GM21381 (cell line): ENCODE measurements at regions not wholly inside any gene's neighbourhood (a gene's known extent, or its start where the extent isn't known, plus 50 kb on each side); places are given as distances from the start of the nearest gene placed in this dataset.
A peak's percentile ranks its signal among the peaks of the same experiment; 100 is the strongest.

Experiments
- ATAC-seq: cut with Tn5 transposase; IDR thresholded peaks from one replicate; pipeline ENCODE4 v1.9.1; 2021; ENCODE audit warnings: mild to moderate bottlenecking, moderate library complexity; ENCODE audit not compliant: unreplicated experiment

DNA sequence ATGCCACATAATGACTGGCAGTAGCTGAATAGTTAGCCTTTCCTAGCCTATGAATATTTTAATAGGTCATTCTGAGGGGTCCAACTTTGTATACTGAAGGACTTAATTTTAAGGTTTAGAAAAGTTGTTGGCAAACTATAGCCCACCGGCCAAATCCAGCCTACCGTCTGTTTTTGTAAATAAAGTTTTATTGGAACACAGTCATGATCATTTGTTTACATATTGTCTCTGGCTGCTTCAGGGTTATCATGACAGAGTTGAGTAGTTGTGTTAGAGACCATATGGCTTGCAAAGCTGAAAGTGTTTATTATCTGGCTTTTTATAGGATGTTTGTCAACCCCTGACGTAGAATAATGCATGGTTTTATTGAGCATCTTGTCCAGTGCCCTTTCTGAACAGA lies 73.4 kb downstream of the NTMT2 start:
- no peak for ATAC-seq

GRCh38 chr1:170221031-170221430 lies 75.3 kb downstream of the NTMT2 start:
- ATAC-seq, result no peak

- ATAC-seq, result no peak
Observed at GRCh38 chr1:170221495-170221894, 75.7 kb downstream of the NTMT2 start.

GRCh38 chr1:170224469-170224868 lies 78.7 kb downstream of the NTMT2 start:
- no peak for ATAC-seq

- no peak for ATAC-seq
Observed at GRCh38 chr1:170225781-170226530, 80.2 kb downstream of the NTMT2 start.

DNA sequence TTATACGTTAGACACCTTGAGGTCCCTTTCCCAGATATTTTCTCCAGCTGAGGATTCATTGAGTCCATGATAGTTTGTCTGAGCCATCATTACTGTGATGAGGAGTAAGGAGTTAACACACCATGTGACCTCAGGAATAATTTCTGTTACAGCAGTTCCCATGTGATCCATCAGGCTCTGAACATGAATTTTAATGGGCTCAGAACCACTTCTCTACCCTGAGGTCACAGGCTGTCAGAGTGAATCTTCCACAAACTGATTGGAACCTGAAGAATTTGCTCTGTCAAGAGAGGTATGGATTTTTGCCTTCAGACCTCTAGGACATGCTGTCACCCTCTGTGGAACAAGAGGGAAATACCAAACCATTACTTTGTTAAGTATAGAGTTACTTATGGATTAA lies 81.0 kb downstream of the NTMT2 start:
- no peak for ATAC-seq

DNA sequence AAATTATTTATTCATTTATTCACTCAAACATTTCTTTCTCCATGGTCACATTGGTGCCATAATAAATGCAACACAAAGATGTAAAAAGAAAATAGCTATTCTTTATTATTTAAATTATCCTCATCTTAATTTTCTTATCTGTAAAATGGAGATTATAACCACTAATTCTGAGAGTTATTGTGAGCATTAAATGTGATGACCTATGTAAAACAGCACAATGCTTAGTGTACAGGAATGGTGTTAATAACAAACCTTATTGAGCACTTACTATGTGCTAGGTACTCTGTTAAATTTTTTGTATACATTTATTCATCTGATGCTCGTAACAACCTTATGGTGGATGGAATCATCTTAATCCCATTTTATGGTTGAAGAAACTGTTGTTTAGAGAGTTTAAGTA lies 84.6 kb downstream of the NTMT2 start:
- no peak for ATAC-seq

GRCh38 chr1:170231662-170232061 lies 85.9 kb downstream of the NTMT2 start:
- ATAC-seq, result no peak

GRCh38 chr1:170238704-170239391 lies 93.1 kb downstream of the NTMT2 start:
- no peak for ATAC-seq

DNA sequence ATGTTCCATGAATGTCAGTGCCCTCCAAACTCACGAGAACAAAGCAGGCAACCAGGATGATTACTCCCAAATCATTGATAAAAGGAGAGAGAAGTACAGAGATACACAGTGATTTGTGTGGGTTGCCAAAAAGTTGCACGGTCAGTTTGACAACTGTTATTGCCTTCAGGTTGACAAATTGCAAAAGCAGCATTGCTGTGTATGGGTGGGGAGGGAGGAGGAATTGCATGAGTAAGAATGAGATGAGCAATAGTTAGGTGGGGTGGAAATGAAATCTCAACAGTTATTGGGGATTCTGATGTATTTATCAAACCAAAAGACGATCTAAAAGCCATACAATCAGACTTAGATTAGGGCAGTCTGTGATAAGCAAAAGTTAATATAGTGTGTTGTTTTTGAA lies 93.7 kb downstream of the NTMT2 start:
- ATAC-seq, result no peak

DNA sequence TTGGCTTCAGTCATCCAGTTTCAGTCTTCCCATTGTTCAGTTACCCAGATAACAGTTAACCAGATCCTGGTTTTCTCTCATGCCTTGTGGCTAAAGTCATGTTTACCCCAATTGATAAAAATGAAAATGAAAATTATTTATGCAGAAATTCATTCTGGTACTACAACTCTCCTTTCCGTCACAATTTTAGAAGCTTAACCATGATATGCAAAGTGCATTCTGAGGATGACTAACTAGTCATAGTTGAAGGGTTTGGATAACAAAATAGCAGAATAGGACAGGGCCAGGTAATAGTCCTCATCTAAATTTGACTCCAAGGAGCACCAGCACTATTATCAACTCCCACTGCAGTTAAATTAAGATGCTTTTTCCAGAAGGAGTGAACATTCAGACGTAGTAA lies 94.7 kb downstream of the NTMT2 start:
- ATAC-seq, result peak; percentile 97

DNA sequence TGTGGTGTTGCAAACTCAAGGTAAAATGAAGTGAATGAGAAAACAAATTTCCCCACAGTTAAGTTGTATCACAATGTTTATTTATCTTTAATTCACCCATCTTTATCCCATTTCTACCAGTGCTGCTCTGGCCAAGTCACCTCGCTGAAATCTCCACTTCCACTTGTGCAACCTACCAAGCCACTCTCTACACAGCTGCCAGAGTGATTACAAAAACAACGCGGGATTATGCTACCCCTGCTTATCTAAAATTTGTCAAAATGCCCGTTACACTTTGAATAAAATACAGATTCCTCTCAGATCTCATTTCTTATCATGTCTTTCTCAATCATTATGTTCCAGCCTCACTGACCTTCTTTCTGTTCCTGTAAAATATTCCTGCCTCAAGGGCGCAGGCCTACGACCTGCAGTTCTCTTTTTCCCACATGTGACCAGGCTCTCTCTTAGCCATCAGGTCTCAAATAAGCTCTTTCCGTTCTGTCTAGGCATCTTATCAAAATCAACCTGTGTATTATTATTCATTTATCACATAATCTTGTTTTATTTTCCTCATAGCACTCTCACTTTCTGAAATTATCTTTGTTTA lies 95.6 kb downstream of the NTMT2 start:
- ATAC-seq, result no peak

DNA sequence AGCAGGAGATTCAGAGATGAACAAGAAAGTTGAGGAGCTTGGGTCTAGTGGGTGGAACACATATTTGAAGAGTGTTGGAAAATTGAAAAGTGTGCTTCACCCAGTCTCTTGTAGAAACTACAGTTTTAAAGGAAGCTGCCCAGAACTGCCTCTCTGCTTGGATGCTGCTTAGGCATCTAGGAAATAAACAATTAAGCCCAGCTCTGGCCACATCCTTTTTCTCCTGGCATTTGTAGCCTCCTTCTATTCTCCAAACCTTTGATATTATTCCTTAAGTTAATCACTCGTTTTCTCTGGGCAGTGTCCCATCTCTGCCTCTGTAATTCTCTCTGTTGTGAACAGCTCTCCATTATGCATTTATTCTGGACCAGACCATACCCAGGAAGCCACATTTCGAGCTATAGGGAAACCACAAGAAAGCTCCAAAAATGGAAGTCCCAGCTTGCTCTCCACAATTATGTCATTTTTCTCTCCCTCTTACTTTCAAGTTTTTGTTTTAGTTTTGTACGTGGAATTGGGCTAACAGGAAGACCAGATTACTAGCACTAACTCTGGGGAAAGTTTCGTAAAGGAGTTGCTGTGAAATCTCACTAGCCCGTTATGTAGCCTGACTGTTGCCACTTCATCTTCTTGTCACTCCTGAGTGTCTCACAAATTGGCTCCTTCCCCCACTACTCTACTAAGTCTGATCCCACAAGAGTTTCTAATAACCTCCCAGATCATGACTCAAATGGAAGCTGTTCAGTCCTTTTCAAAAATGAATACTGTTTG lies 102.2 kb downstream of the NTMT2 start:
- ATAC-seq, result peak; percentile 77

DNA sequence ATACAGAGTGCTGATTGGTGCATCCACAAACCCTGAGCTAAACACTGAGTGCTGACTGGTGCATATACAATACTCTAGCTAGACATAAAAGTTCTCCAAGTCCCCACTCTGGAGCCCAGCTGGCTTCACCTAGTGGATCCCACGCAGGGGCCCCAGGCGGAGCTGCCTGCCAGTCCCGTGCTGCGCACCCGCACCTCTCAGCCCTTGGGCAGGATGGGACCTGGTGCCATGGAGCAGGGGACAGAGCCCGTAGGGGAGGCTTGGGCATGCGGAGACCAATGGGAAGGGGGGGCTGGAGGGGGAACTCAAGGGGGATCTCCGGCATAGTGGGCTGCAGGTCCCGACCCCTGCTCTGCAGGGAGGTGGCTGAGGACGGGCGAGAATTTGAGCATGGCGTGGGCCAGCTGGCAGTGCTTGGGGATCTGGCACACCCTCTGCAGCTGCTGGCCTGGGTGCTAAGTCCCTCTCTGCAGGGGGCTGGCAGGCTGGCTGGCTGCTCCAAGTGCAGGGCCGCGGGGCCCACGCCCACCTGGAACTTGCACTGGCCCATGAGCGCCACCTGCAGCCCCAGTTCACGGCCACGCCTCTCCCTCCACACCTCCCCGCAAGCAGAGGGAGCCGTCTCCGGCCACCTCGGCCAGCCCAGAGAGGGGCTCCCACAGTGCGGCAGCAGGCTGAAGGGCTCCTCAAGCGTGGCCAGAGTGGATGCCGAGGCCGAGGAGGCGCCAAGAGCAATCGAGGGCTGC lies 104.9 kb downstream of the NTMT2 start:
- ATAC-seq, result no peak

DNA sequence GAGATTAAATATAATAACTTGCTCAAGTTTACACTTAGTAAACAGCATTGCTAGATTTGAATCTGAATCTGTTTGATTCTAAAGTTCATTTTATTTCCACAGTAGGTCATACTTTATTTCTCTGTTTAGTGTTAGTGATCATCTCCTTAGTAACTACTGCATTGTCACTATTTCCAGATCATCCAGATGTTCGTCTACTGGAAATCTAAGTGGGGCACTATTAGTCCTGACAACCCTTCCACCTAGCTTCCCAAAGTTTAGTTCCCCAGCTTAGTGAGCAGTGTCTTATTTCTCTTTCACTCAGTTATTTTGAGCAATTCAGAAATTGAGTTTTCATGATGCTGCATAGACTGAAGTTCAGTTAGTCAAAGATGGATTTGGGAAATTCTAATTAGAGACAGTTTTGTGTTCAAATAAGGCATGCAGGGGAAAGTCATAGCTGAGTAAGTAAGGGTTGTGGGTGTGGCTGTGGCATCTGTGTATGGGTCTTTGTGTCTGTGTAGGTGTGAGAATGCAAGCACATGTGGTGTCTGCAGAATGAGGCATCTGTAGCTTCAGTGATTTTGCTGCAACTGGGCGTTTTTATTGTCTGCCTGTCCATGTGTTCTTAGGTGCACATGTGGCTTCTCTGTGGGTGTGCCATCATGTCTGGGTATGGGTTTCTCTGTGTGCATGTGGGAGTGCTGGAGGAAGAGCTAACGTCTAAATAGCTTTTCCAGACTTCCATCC lies 107.3 kb downstream of the NTMT2 start:
- ATAC-seq, result no peak

- no peak for ATAC-seq
Observed at GRCh38 chr1:170254371-170254770, 108.6 kb downstream of the NTMT2 start.

GRCh38 chr1:170261669-170262068 lies 115.9 kb downstream of the NTMT2 start:
- ATAC-seq, result no peak

GRCh38 chr1:170262276-170262939 lies 116.6 kb downstream of the NTMT2 start:
- no peak for ATAC-seq

DNA sequence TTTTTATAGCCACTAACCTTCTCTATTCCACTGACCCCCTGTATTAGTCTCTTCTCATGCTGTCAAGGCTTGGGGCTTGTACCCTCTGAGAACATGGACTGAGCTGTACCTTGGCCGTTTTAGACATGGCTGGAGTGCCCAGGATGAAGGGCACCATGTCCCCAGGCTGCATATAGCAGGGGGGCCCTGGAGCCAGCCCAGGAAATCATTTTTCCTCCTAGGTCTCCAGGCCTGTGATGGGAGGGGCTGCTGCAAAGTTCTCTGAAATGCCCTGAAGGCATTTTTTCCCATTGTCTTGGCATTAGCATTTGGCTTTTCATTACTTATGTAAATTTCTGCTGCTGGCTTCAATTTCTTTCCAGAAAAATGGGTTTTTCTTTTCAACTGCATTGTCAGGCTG lies 119.5 kb downstream of the NTMT2 start:
- no peak for ATAC-seq

DNA sequence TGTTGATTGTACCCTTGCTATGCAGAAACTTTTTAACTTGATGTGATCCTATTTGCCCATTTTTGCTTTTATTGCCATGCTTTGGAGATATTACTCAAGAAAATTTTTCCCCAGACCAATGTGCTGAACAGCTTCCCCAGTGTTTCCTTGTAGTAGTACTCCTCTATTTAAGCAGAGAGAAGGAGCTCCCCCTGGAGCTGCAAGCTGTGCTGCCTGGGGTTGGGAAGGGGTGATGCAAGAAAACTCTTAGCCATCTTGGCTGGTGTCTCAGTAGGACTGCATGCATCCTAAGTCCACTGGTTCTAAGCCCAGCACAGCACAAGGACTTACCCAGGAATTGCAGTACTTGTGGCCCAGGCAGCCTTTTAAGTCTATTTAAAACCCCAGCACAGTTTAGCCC lies 121.6 kb downstream of the NTMT2 start:
- no peak for ATAC-seq
